ENCODE measurements at regions not wholly inside any gene's neighbourhood (a gene's known extent, or its start where the extent isn't known, plus 50 kb on each side); places are given as distances from the start of the nearest gene placed in this dataset.

DNA sequence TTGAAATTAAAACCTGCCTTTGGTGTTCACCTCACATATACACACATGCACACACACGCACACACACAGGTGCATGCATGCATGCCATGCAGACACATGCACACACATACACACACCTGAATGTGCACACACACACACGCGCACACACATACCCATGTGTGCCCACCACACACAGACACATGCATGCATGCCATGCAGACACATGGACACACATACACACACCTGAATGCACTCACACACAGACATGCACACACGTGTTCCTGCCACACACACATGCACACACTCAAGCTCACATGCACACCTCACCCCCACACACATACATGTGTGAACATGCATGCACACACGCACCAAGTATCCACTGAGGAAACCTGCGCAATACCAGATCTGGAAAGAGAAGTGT is 136.4 kb downstream of the KLF6 start:
- no peak overlapping the region for H3K27ac ChIP-seq
- no peaks in the 10 kb centered on the region for H3K9me3 ChIP-seq
- TF ChIP-seq EP300 (IDR thresholded peaks at IDR 0.05) (no peak), POLR2A (IDR thresholded peaks at IDR 0.05) (no peak)
- TF ChIP-seq, protein P1, sequence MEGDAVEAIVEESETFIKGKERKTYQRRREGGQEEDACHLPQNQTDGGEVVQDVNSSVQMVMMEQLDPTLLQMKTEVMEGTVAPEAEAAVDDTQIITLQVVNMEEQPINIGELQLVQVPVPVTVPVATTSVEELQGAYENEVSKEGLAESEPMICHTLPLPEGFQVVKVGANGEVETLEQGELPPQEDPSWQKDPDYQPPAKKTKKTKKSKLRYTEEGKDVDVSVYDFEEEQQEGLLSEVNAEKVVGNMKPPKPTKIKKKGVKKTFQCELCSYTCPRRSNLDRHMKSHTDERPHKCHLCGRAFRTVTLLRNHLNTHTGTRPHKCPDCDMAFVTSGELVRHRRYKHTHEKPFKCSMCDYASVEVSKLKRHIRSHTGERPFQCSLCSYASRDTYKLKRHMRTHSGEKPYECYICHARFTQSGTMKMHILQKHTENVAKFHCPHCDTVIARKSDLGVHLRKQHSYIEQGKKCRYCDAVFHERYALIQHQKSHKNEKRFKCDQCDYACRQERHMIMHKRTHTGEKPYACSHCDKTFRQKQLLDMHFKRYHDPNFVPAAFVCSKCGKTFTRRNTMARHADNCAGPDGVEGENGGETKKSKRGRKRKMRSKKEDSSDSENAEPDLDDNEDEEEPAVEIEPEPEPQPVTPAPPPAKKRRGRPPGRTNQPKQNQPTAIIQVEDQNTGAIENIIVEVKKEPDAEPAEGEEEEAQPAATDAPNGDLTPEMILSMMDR (IDR thresholded peaks at IDR 0.05): no peak
- H3K4me1 ChIP-seq: peaks cover 0 to 4% (median 0%) of the 10 kb centered on the region in 4 donors
- no peaks in the 10 kb centered on the region for H3K27me3 ChIP-seq
- 85 to 94% methylated on average over 6 of the region's 6 CpGs for WGBS, 2 donors
- no peaks in the 10 kb centered on the region for H3K36me3 ChIP-seq
- H3K4me3 ChIP-seq: no peak overlapping the region
- DNase-seq (ENCODE audit: low spot score in 2 of 2): no peak

DNA sequence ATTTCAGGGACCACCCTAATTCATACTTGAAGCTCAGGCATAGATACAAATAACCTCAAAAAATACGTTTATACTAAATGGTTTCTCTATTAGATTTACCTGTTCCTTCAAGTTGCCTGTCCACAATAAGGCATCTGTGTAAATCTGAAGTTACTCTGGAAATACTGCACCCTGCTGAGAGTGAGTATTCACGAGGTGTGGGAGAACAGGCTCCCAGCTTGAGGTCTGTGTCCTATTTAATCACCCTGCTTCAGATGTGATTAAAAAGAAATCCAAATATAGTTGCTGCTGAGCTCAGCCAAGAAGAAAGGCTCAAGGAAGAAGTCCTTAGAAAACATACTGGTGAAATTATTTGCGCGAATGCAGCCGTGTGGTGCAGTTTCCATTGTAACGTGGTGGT is 136.8 kb downstream of the KLF6 start:
- H3K9me3 ChIP-seq: no peaks in the 10 kb centered on the region
- no peaks in the 10 kb centered on the region for H3K27me3 ChIP-seq
- H3K27ac ChIP-seq: no peak overlapping the region
- DNase-seq (ENCODE audit: low spot score in 2 of 2): no peak
- 63 to 67% methylated on average over 6 of the region's 6 CpGs for WGBS, 2 donors
- H3K4me3 ChIP-seq: no peak overlapping the region
- TF ChIP-seq POLR2A (IDR thresholded peaks at IDR 0.05): no peak
- TF ChIP-seq EP300 (IDR thresholded peaks at IDR 0.05): no peak
- TF ChIP-seq, protein P1 (IDR thresholded peaks at IDR 0.05): no peak
- no peaks in the 10 kb centered on the region for H3K4me1 ChIP-seq
- H3K36me3 ChIP-seq: no peaks in the 10 kb centered on the region

DNA sequence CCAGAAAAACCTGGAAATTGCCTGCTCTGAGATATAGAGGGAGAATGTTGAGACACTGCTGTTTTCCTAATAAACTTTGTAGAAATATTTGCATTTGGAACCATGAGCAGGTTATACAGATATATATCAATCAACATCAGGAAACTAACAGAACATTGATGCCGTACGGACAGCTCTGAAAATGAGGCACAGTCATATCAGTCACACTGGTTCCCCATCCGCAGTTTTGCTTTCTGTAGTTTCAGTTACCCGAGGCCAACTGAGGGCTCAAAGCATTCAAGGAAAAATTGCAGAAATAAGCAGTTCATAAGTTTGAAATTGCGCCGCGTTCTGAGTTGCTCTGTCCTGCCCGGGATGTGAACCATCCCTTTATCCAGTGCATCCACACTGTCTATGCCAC is 137.9 kb downstream of the KLF6 start:
- Histone ChIP-seq H3K27ac (no peak overlapping the region), H3K27me3 (no peaks in the 10 kb centered on the region), H3K9me3 (no peaks in the 10 kb centered on the region), H3K4me3 (no peak overlapping the region), H3K4me1 (no peaks in the 10 kb centered on the region), H3K36me3 (no peaks in the 10 kb centered on the region)
- WGBS, 2 donors: 88 to 90% methylated on average over 8 of the region's 8 CpGs
- TF ChIP-seq EP300 (IDR thresholded peaks at IDR 0.05): no peak
- no peak for TF ChIP-seq POLR2A (IDR thresholded peaks at IDR 0.05)
- TF ChIP-seq, protein P1 (IDR thresholded peaks at IDR 0.05): no peak
- no peak for DNase-seq (ENCODE audit: low spot score in 2 of 2)

DNA sequence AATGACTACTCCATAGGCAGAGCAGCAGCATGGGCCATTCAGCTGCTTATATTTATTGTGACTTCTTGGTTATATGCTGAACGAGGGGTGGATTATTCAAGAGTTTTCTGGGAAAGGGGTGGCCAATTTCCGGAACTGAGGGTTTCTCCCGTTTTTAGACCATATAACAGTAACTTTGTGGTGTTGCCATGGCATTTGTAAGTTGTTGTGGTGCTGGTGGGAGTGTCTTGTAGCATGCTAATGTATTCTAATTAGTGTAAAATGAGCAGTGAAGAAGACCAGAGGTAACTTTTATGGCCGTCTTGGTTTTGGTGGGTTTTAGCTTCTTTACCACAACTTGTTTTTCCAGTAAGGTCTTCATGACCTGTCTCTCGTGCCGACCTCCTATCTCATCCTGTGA is 139.6 kb downstream of the KLF6 start:
- TF ChIP-seq EP300 (IDR thresholded peaks at IDR 0.05): no peak
- TF ChIP-seq POLR2A (IDR thresholded peaks at IDR 0.05): no peak
- TF ChIP-seq, protein P1 (IDR thresholded peaks at IDR 0.05): no peak

DNA sequence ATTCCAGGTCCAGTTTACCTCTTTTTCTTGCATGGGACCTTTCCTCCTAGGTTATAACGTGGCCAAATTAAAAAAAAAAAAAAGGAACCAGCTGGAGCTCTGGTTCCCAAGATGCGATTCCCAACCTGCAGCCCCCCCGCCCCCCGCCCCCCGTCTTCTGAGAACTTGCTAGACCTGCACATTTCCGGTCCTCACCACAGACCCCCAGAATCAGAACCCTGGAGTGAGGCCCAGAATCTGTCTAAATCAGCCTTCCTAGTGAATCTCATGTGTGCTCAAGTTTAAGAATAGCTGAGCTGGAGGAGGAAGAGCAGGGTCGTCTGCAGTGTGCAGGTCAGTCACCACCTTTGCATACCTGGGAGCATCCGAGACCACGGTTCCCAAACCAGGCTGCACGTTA is 144.2 kb downstream of the KLF6 start:
- no peak overlapping the region for H3K4me3 ChIP-seq
- no peaks in the 10 kb centered on the region for H3K4me1 ChIP-seq
- no peak overlapping the region for H3K27ac ChIP-seq
- no peaks in the 10 kb centered on the region for H3K9me3 ChIP-seq
- no peak for DNase-seq (ENCODE audit: low spot score in 2 of 2)
- H3K36me3 ChIP-seq: no peaks in the 10 kb centered on the region
- TF ChIP-seq, protein P1 (IDR thresholded peaks at IDR 0.05): no peak
- TF ChIP-seq POLR2A (IDR thresholded peaks at IDR 0.05) (no peak), EP300 (IDR thresholded peaks at IDR 0.05) (no peak)
- H3K27me3 ChIP-seq: no peaks in the 10 kb centered on the region
- 88 to 93% methylated on average over 10 of the region's 10 CpGs for WGBS, 2 donors

More for the DNA sequence above, 139.6 kb downstream of the KLF6 start:
- Histone ChIP-seq H3K4me1 (no peaks in the 10 kb centered on the region), H3K4me3 (no peak overlapping the region), H3K27me3 (no peaks in the 10 kb centered on the region), H3K9me3 (no peaks in the 10 kb centered on the region), H3K36me3 (no peaks in the 10 kb centered on the region), H3K27ac (no peak overlapping the region)
- DNase-seq (ENCODE audit: low spot score in 2 of 2): no peak
- 82 to 96% methylated on average over 6 of the region's 6 CpGs for WGBS, 2 donors
